ENCODE measurements at regions not wholly inside any gene's neighbourhood (a gene's known extent, or its start where the extent isn't known, plus 50 kb on each side); places are given as distances from the start of the nearest gene placed in this dataset.
A peak's percentile ranks its signal among the peaks of the same experiment; 100 is the strongest.

- intact Hi-C loops (cut with micrococcal nuclease; ENCODE audit: unreplicated experiment): loop anchor here (2.0 kb wide), 2 partner anchors 15 to 23 kb away; no protein-coding TSS in a partner anchor
- Mint-ChIP-seq H3K9me3 (ENCODE audit: unreplicated experiment) (peaks cover 8% of the 10 kb centered on the region), H3K27ac (ENCODE audit: unreplicated experiment) (no peak overlapping the region), H3K4me1 (ENCODE audit: low read depth, unreplicated experiment) (peaks cover 15% of the 10 kb centered on the region), H3K36me3 (ENCODE audit: insufficient read depth, unreplicated experiment) (peaks cover 1% of the 10 kb centered on the region), H3K4me3 (ENCODE audit: unreplicated experiment) (no peak overlapping the region), H3K27me3 (ENCODE audit: insufficient read depth, unreplicated experiment) (no peaks in the 10 kb centered on the region)
- H3K4me1 ChIP-seq: peaks cover 28% of the 10 kb centered on the region
- CTCF ChIA-PET: no interaction called here
- no peaks in the 10 kb centered on the region for H3K27me3 ChIP-seq (replicated peaks; ENCODE audit: control insufficient read depth, insufficient read depth, low read length)
- no peak overlapping the region for H3K4me3 ChIP-seq (ENCODE audit: low read depth, low read length)
- POLR2A ChIA-PET: no interaction called here
- no peaks in the 10 kb centered on the region for H3K36me3 ChIP-seq (ENCODE audit: control insufficient read depth, insufficient read depth, low read length)
- no peak for DNase-seq
- TF ChIP-seq CTCF (IDR thresholded peaks at IDR 0.05; ENCODE audit: insufficient read depth in 1 of 2, low read depth in 1 of 2, low read length in 1 of 2, severe bottlenecking in 1 of 2, unreplicated experiment in 1 of 2): no peak
- no peaks in the 10 kb centered on the region; the same call in 1 of the 2 replicates for H3K9me3 ChIP-seq
- BruUV-seq (replicated peaks): no TSS peak
Measured at GRCh38 chr10:4453950-4454349, 372.1 kb upstream of the AKR1E2 start.

- Mint-ChIP-seq H3K36me3 (ENCODE audit: insufficient read depth, unreplicated experiment) (no peaks in the 10 kb centered on the region), H3K27ac (ENCODE audit: unreplicated experiment) (no peak overlapping the region), H3K27me3 (ENCODE audit: insufficient read depth, unreplicated experiment) (no peaks in the 10 kb centered on the region), H3K4me1 (ENCODE audit: low read depth, unreplicated experiment) (peaks cover 11% of the 10 kb centered on the region), H3K9me3 (ENCODE audit: unreplicated experiment) (peaks cover 1% of the 10 kb centered on the region), H3K4me3 (ENCODE audit: unreplicated experiment) (peak overlapping the region; percentile 36)
- POLR2A ChIA-PET: no interaction called here
- no peak overlapping the region for H3K4me3 ChIP-seq (ENCODE audit: low read depth, low read length)
- peaks cover 26% of the 10 kb centered on the region for H3K4me1 ChIP-seq
- H3K36me3 ChIP-seq (ENCODE audit: control insufficient read depth, insufficient read depth, low read length): no peaks in the 10 kb centered on the region
- H3K9me3 ChIP-seq: no peaks in the 10 kb centered on the region; the same call in 1 of the 2 replicates
- TF ChIP-seq CTCF (IDR thresholded peaks at IDR 0.05; ENCODE audit: insufficient read depth in 1 of 2, low read depth in 1 of 2, low read length in 1 of 2, severe bottlenecking in 1 of 2, unreplicated experiment in 1 of 2): no peak
- DNase-seq: peak; percentile 72 to 75
- CTCF ChIA-PET: no interaction called here
- H3K27me3 ChIP-seq (replicated peaks; ENCODE audit: control insufficient read depth, insufficient read depth, low read length): no peaks in the 10 kb centered on the region
- no TSS peak for BruUV-seq (replicated peaks)
- intact Hi-C loops (cut with micrococcal nuclease; ENCODE audit: unreplicated experiment): loop anchor here (2.0 kb wide), 2 partner anchors 14 to 22 kb away; no protein-coding TSS in a partner anchor
Measured at GRCh38 chr10:4453276-4453675, 372.7 kb upstream of the AKR1E2 start.

GRCh38 chr10:4450981-4451908 is 374.8 kb upstream of the AKR1E2 start:
- BruUV-seq (replicated peaks): no TSS peak

More at GRCh38 chr10:4450981-4451908, 374.8 kb upstream of the AKR1E2 start:
- Mint-ChIP-seq H3K4me3 (ENCODE audit: unreplicated experiment) (no peak overlapping the region), H3K27me3 (ENCODE audit: insufficient read depth, unreplicated experiment) (no peaks in the 10 kb centered on the region), H3K4me1 (ENCODE audit: low read depth, unreplicated experiment) (peaks cover 11% of the 10 kb centered on the region), H3K9me3 (ENCODE audit: unreplicated experiment) (no peaks in the 10 kb centered on the region), H3K36me3 (ENCODE audit: insufficient read depth, unreplicated experiment) (no peaks in the 10 kb centered on the region), H3K27ac (ENCODE audit: unreplicated experiment) (no peak overlapping the region)
- Histone ChIP-seq H3K4me1 (peaks cover 26% of the 10 kb centered on the region), H3K9me3 (no peaks in the 10 kb centered on the region; the same call in 1 of the 2 replicates), H3K4me3 (ENCODE audit: low read depth, low read length) (no peak overlapping the region), H3K27me3 (replicated peaks; ENCODE audit: control insufficient read depth, insufficient read depth, low read length) (no peaks in the 10 kb centered on the region), H3K36me3 (ENCODE audit: control insufficient read depth, insufficient read depth, low read length) (no peaks in the 10 kb centered on the region)
- TF ChIP-seq CTCF (IDR thresholded peaks at IDR 0.05; ENCODE audit: insufficient read depth in 1 of 2, low read depth in 1 of 2, low read length in 1 of 2, severe bottlenecking in 1 of 2, unreplicated experiment in 1 of 2): no peak
- POLR2A ChIA-PET: no interaction called here
- DNase-seq: no peak
- CTCF ChIA-PET: no interaction called here
- intact Hi-C loops (cut with micrococcal nuclease; ENCODE audit: unreplicated experiment): no loop called here
